ENCODE measurements at regions not wholly inside any gene's neighbourhood (a gene's known extent, or its start where the extent isn't known, plus 50 kb on each side); places are given as distances from the start of the nearest gene placed in this dataset.

- no peak for DNase-seq (ENCODE audit: extremely low spot score)
- intact Hi-C loops (cut with DNase I) = no loop called here
- Histone ChIP-seq H3K36me3 (no peaks in the 10 kb centered on the region), H3K27me3 (no peaks in the 10 kb centered on the region), H3K4me1 (no peaks in the 10 kb centered on the region), H3K9me3 (no peaks in the 10 kb centered on the region), H3K4me3 (no peak overlapping the region), H3K27ac (replicated peaks in 1 of 4) (no peak overlapping the region)
- no peak for TF ChIP-seq POLR2A (IDR thresholded peaks at IDR 0.05; ENCODE audit: low read depth)
- no peak for TF ChIP-seq EP300 (IDR thresholded peaks at IDR 0.05)
- TF ChIP-seq POLR2AphosphoS5 (IDR thresholded peaks at IDR 0.05) = no peak
- TF ChIP-seq CTCF (IDR thresholded peaks at IDR 0.05) = no peak
- whole genome bisulfite sequencing = 47% methylated on average over 1 of the region's 1 CpG
Observed at GRCh38 chr14:86613786-86614185, 1083.8 kb downstream of the FLRT2 start.

GRCh38 chr14:86613126-86613525 lies 1083.2 kb downstream of the FLRT2 start:
- no peak for TF ChIP-seq POLR2AphosphoS5 (IDR thresholded peaks at IDR 0.05)
- TF ChIP-seq CTCF (IDR thresholded peaks at IDR 0.05) = no peak
- no peak for TF ChIP-seq POLR2A (IDR thresholded peaks at IDR 0.05; ENCODE audit: low read depth)
- TF ChIP-seq EP300 (IDR thresholded peaks at IDR 0.05) = no peak
- Histone ChIP-seq H3K4me1 (no peaks in the 10 kb centered on the region), H3K27me3 (no peaks in the 10 kb centered on the region), H3K27ac (replicated peaks in 1 of 4) (no peak overlapping the region), H3K9me3 (no peaks in the 10 kb centered on the region), H3K36me3 (no peaks in the 10 kb centered on the region), H3K4me3 (no peak overlapping the region)
- 60% methylated on average over 3 of the region's 3 CpGs for WGBS
- no peak for DNase-seq (ENCODE audit: extremely low spot score)
- intact Hi-C loops (cut with DNase I) = no loop called here

GRCh38 chr14:86604561-86604960 lies 1074.6 kb downstream of the FLRT2 start:
- no peak overlapping the region for H3K4me3 ChIP-seq
- no peaks in the 10 kb centered on the region for H3K9me3 ChIP-seq
- no peak for DNase-seq (ENCODE audit: extremely low spot score)
- TF ChIP-seq EP300 (IDR thresholded peaks at IDR 0.05) (no peak), POLR2AphosphoS5 (IDR thresholded peaks at IDR 0.05) (no peak), POLR2A (IDR thresholded peaks at IDR 0.05; ENCODE audit: low read depth) (no peak), CTCF (IDR thresholded peaks at IDR 0.05) (no peak)
- H3K27me3 ChIP-seq = no peaks in the 10 kb centered on the region
- H3K27ac ChIP-seq (replicated peaks in 1 of 4) = no peak overlapping the region
- 82% methylated on average over 2 of the region's 2 CpGs for WGBS
- no peaks in the 10 kb centered on the region for H3K36me3 ChIP-seq
- intact Hi-C loops (cut with DNase I) = no loop called here
- no peaks in the 10 kb centered on the region for H3K4me1 ChIP-seq

GRCh38 chr14:86602263-86602662 lies 1072.3 kb downstream of the FLRT2 start:
- Histone ChIP-seq H3K4me3 (no peak overlapping the region), H3K4me1 (no peaks in the 10 kb centered on the region), H3K36me3 (no peaks in the 10 kb centered on the region), H3K27me3 (no peaks in the 10 kb centered on the region), H3K9me3 (no peaks in the 10 kb centered on the region), H3K27ac (replicated peaks in 1 of 4) (no peak overlapping the region)
- WGBS = 75% methylated on average over 3 of the region's 3 CpGs
- TF ChIP-seq CTCF (IDR thresholded peaks at IDR 0.05) = no peak
- no peak for DNase-seq (ENCODE audit: extremely low spot score)
- intact Hi-C loops (cut with DNase I) = no loop called here

GRCh38 chr14:86601813-86602212 lies 1071.9 kb downstream of the FLRT2 start:
- no peaks in the 10 kb centered on the region for H3K36me3 ChIP-seq
- no peaks in the 10 kb centered on the region for H3K27me3 ChIP-seq
- intact Hi-C loops (cut with DNase I) = no loop called here
- H3K4me3 ChIP-seq = no peak overlapping the region
- DNase-seq (ENCODE audit: extremely low spot score) = no peak
- WGBS = 97% methylated on average over 2 of the region's 2 CpGs
- no peak for TF ChIP-seq EP300 (IDR thresholded peaks at IDR 0.05)
- TF ChIP-seq POLR2AphosphoS5 (IDR thresholded peaks at IDR 0.05) = no peak
- no peak for TF ChIP-seq POLR2A (IDR thresholded peaks at IDR 0.05; ENCODE audit: low read depth)
- no peak for TF ChIP-seq CTCF (IDR thresholded peaks at IDR 0.05)
- H3K4me1 ChIP-seq = no peaks in the 10 kb centered on the region
- H3K27ac ChIP-seq (replicated peaks in 1 of 4) = no peak overlapping the region
- no peaks in the 10 kb centered on the region for H3K9me3 ChIP-seq
